GM06990 (cell line): ENCODE measurements at regions not wholly inside any gene's neighbourhood (a gene's known extent, or its start where the extent isn't known, plus 50 kb on each side); places are given as distances from the start of the nearest gene placed in this dataset.

ENCODE experiments used
- DNase-seq: peaks from one replicate; pipeline ENCODE4 v3.0.0-alpha.2; 2011; ENCODE audit not compliant: insufficient read length; ENCODE audit errors: extremely low read depth
- H3K27me3 ChIP-seq: replicated peaks from 2 replicates; pipeline ENCODE4 v1.6.0; 2011; ENCODE audit warnings: low read length; ENCODE audit not compliant: control insufficient read depth, insufficient read depth
- H3K36me3 ChIP-seq: 2 replicates; pipeline ENCODE4 v1.5.1; 2011; ENCODE audit warnings: low read length; ENCODE audit not compliant: control insufficient read depth, insufficient read depth
- H3K4me3 ChIP-seq: replicated peaks from 2 replicates; pipeline ENCODE4 v1.5.1; 2011; ENCODE audit warnings: low read depth, mild to moderate bottlenecking, control low read depth, low read length
- CTCF ChIP-seq: IDR thresholded peaks from 2 replicates; pipeline ENCODE4 v1.5.1; 2011; ENCODE audit warnings: low read length, control low read depth, mild to moderate bottlenecking, inconsistent platforms; ENCODE audit not compliant: insufficient read depth, poor library complexity, severe bottlenecking

GRCh38 chr5:121025671-121026070 is 561.6 kb downstream of the PRR16 start:
- no peak for DNase-seq
- Histone ChIP-seq H3K4me3 (no peak overlapping the region), H3K36me3 (no peaks in the 10 kb centered on the region), H3K27me3 (no peaks in the 10 kb centered on the region)
- TF ChIP-seq CTCF = no peak

- no peak for TF ChIP-seq CTCF
These were observed 563.5 kb downstream of the PRR16 start for GRCh38 chr5:121027636-121028035.

GRCh38 chr5:121029536-121030245 is 565.6 kb downstream of the PRR16 start:
- no peak for DNase-seq
- no peak overlapping the region for H3K4me3 ChIP-seq
- H3K36me3 ChIP-seq = no peaks in the 10 kb centered on the region
- no peaks in the 10 kb centered on the region for H3K27me3 ChIP-seq
- no peak for TF ChIP-seq CTCF

More at GRCh38 chr5:121027636-121028035, 563.5 kb downstream of the PRR16 start:
- no peak overlapping the region for H3K4me3 ChIP-seq
- H3K27me3 ChIP-seq = no peaks in the 10 kb centered on the region
- DNase-seq = no peak
- H3K36me3 ChIP-seq = no peaks in the 10 kb centered on the region

- no peak for DNase-seq
- Histone ChIP-seq H3K36me3 (no peaks in the 10 kb centered on the region), H3K4me3 (no peak overlapping the region), H3K27me3 (no peaks in the 10 kb centered on the region)
- TF ChIP-seq CTCF = no peak
These were observed 567.4 kb downstream of the PRR16 start for GRCh38 chr5:121031491-121031890.

GRCh38 chr5:121033334-121033733 is 569.2 kb downstream of the PRR16 start:
- no peaks in the 10 kb centered on the region for H3K36me3 ChIP-seq
- H3K27me3 ChIP-seq = no peaks in the 10 kb centered on the region
- no peak for DNase-seq
- no peak overlapping the region for H3K4me3 ChIP-seq
- TF ChIP-seq CTCF = no peak

- DNase-seq = no peak
- H3K4me3 ChIP-seq = no peak overlapping the region
- no peak for TF ChIP-seq CTCF
- no peaks in the 10 kb centered on the region for H3K36me3 ChIP-seq
- no peaks in the 10 kb centered on the region for H3K27me3 ChIP-seq
These were observed 574.3 kb downstream of the PRR16 start for GRCh38 chr5:121038438-121038837.
